ENCODE measurements at regions not wholly inside any gene's neighbourhood (a gene's known extent, or its start where the extent isn't known, plus 50 kb on each side); places are given as distances from the start of the nearest gene placed in this dataset.

DNA sequence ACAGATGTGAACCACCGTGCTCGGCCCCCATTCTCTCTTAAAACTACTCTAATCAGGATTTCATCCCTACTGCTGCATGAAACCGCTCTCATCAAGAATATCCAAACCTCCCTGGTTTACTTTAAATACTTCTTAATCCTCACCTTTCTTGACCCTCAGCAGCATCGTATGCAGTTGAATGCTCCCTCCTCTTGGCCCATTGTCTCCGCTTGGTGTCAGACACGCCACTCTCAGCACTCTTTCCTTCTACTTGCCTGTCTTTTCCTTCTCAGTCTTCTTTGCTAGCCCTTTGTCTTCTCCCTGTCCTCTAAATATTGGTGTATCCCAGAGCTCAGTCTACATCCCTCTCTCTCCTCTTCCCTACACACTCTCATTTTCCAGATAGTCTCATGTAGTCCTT is 314.9 kb downstream of the MRPL39 start:
- no peak overlapping the region for H3K27ac ChIP-seq
- no peaks in the 10 kb centered on the region for H3K9me3 ChIP-seq
- H3K27me3 ChIP-seq, result no peaks in the 10 kb centered on the region
- TF ChIP-seq CTCF (IDR thresholded peaks at IDR 0.05) (no peak), EP300 (IDR thresholded peaks at IDR 0.05) (no peak), POLR2A (IDR thresholded peaks at IDR 0.05) (no peak)
- 84 to 94% (median 89%) methylated on average over 6 of the region's 6 CpGs for WGBS, 3 donors
- H3K4me1 ChIP-seq (ENCODE audit: insufficient read depth), result no peaks in the 10 kb centered on the region
- intact Hi-C loops (cut with DNase I), result no loop called here
- no peak for DNase-seq
- H3K4me3 ChIP-seq, result no peak overlapping the region
- no peaks in the 10 kb centered on the region for H3K36me3 ChIP-seq

DNA sequence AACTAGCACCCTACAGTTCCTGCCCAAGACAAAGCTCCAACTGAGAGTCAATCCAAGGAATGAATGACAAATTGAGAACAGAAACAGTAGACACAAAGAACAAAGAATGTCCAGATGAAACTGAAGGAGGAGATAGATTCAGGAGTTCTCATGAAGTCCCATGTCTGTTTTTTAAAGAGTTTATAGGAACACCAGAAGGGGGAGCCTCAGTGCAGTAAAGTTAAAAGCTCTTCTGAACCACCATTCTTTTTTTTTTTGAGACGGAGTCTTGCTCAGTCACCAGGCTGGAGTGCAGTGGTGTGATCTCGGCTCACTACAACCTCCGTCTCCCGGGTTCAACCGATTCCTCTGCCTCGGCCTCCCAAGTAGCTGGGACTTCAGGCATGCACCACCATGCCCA is 323.6 kb downstream of the MRPL39 start:
- Histone ChIP-seq H3K4me1 (ENCODE audit: insufficient read depth) (no peaks in the 10 kb centered on the region), H3K27me3 (no peaks in the 10 kb centered on the region), H3K9me3 (no peaks in the 10 kb centered on the region), H3K4me3 (no peak overlapping the region), H3K36me3 (no peaks in the 10 kb centered on the region), H3K27ac (no peak overlapping the region)
- no peak for DNase-seq
- intact Hi-C loops (cut with DNase I), result no loop called here
- TF ChIP-seq POLR2A (IDR thresholded peaks at IDR 0.05) (no peak), EP300 (IDR thresholded peaks at IDR 0.05) (no peak), CTCF (IDR thresholded peaks at IDR 0.05) (no peak)
- 75 to 77% (median 75%) methylated on average over 6 of the region's 6 CpGs for WGBS, 3 donors

GRCh38 chr21:25281134-25281533 is 326.1 kb downstream of the MRPL39 start:
- Histone ChIP-seq H3K27ac (no peak overlapping the region), H3K27me3 (no peaks in the 10 kb centered on the region), H3K9me3 (no peaks in the 10 kb centered on the region), H3K36me3 (no peaks in the 10 kb centered on the region), H3K4me1 (ENCODE audit: insufficient read depth) (no peaks in the 10 kb centered on the region), H3K4me3 (no peak overlapping the region)
- no peak for DNase-seq
- intact Hi-C loops (cut with DNase I), result no loop called here
- TF ChIP-seq EP300 (IDR thresholded peaks at IDR 0.05) (no peak), POLR2A (IDR thresholded peaks at IDR 0.05) (no peak), CTCF (IDR thresholded peaks at IDR 0.05) (no peak)

DNA sequence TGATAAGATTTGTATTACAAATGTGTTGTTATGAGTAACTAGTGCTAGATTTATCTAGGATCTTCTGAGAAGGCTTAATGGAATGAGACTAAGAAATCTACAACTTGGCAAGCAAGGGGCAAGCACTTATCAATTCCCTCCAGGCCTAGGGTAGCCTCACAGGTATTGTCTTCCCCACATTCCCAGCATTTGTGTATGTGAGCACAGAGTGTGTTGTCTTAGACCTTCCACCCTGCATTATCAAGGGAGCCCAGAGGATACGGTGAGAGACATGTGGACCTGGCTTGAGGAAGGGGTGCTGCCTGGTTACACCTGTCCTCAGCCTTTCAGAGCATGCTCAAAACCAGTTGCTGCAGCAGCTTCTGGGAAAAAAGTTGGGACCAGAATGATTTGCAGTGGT is 327.2 kb downstream of the MRPL39 start:
- intact Hi-C loops (cut with DNase I), result no loop called here

More for the DNA sequence above, 327.2 kb downstream of the MRPL39 start:
- no peak for TF ChIP-seq CTCF (IDR thresholded peaks at IDR 0.05)
- TF ChIP-seq POLR2A (IDR thresholded peaks at IDR 0.05), result no peak
- Histone ChIP-seq H3K9me3 (no peaks in the 10 kb centered on the region), H3K27ac (no peak overlapping the region), H3K4me1 (ENCODE audit: insufficient read depth) (no peaks in the 10 kb centered on the region), H3K36me3 (no peaks in the 10 kb centered on the region), H3K4me3 (no peak overlapping the region), H3K27me3 (no peaks in the 10 kb centered on the region)
- DNase-seq, result no peak
- WGBS, 3 donors, result 24 to 87% (median 72%) methylated on average over 1 of the region's 1 CpG
